HEK293 (cell line): ENCODE measurements at regions not wholly inside any gene's neighbourhood (a gene's known extent, or its start where the extent isn't known, plus 50 kb on each side); places are given as distances from the start of the nearest gene placed in this dataset.

Experiments
- BCL11B ChIP-seq: fragments of 450-650 bp; formaldehyde crosslinking; IDR thresholded peaks from 2 replicates; pipeline ENCODE4 v1.5.1; 2016; ENCODE audit warnings: low read depth, missing biosample characterization, missing genetic modification characterization
- CTCF ChIP-seq: fragments of 450-650 bp; formaldehyde crosslinking; IDR thresholded peaks from 2 replicates; pipeline ENCODE4 v1.5.1; 2016; ENCODE audit warnings: missing biosample characterization, missing genetic modification characterization
- KLF16 ChIP-seq: fragments of 450-650 bp; formaldehyde crosslinking; IDR thresholded peaks from 2 replicates; pipeline ENCODE4 v1.5.1; 2017; ENCODE audit warnings: missing biosample characterization, missing genetic modification characterization
- ZBTB26 ChIP-seq: fragments of 450-650 bp; formaldehyde crosslinking; optimal IDR thresholded peaks from 2 replicates; pipeline ENCODE3; 2016; ENCODE audit warnings: missing biosample characterization, mild to moderate bottlenecking, missing genetic modification characterization
- ZNF19 ChIP-seq: fragments of 450-650 bp; formaldehyde crosslinking; IDR thresholded peaks from 2 replicates; pipeline ENCODE4; 2016; ENCODE audit warnings: missing biosample characterization, missing genetic modification characterization, low read depth
- ZNF585B ChIP-seq: fragments of 450-650 bp; formaldehyde crosslinking; IDR thresholded peaks from 2 replicates; pipeline ENCODE4 v1.5.1; 2016; ENCODE audit warnings: missing biosample characterization, missing genetic modification characterization

GRCh38 chr10:78260141-78260540, 226.5 kb downstream of the RPS24 start:
- TF ChIP-seq CTCF, result no peak
- TF ChIP-seq KLF16 (tag by site-specific recombination), result no peak
- TF ChIP-seq ZNF585B, result no peak
- TF ChIP-seq BCL11B (tag by site-specific recombination), result no peak
- TF ChIP-seq ZNF19 (tag by site-specific recombination), result no peak
- TF ChIP-seq ZBTB26 (tag by site-specific recombination), result no peak
